Epithelial cell of proximal tubule (primary cell): ENCODE measurements at regions not wholly inside any gene's neighbourhood (a gene's known extent, or its start where the extent isn't known, plus 50 kb on each side); places are given as distances from the start of the nearest gene placed in this dataset.

ENCODE experiments used
- DNase-seq: peaks from one replicate; pipeline ENCODE4 v3.0.0-alpha.2; 2011; ENCODE audit warnings: low read depth
- H3K4me3 ChIP-seq: 2 replicates; pipeline ENCODE4 v1.5.1; 2011; ENCODE audit warnings: low read depth, mild to moderate bottlenecking, low read length
- TF ChIP-seq, protein P1 (sequence below): conservative IDR thresholded peaks from 2 replicates; pipeline ENCODE4 v1.5.1; 2012; ENCODE audit warnings: low read depth, mild to moderate bottlenecking, low read length

- H3K4me3 ChIP-seq = no peak overlapping the region
- TF ChIP-seq, protein P1, sequence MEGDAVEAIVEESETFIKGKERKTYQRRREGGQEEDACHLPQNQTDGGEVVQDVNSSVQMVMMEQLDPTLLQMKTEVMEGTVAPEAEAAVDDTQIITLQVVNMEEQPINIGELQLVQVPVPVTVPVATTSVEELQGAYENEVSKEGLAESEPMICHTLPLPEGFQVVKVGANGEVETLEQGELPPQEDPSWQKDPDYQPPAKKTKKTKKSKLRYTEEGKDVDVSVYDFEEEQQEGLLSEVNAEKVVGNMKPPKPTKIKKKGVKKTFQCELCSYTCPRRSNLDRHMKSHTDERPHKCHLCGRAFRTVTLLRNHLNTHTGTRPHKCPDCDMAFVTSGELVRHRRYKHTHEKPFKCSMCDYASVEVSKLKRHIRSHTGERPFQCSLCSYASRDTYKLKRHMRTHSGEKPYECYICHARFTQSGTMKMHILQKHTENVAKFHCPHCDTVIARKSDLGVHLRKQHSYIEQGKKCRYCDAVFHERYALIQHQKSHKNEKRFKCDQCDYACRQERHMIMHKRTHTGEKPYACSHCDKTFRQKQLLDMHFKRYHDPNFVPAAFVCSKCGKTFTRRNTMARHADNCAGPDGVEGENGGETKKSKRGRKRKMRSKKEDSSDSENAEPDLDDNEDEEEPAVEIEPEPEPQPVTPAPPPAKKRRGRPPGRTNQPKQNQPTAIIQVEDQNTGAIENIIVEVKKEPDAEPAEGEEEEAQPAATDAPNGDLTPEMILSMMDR = no peak
- DNase-seq = no peak
These were observed 126.6 kb upstream of the PTPRT start for GRCh38 chr20:43316271-43316670.

- TF ChIP-seq, protein P1 = no peak
- H3K4me3 ChIP-seq = no peak overlapping the region
- DNase-seq = no peak
These were observed 119.6 kb upstream of the PTPRT start for GRCh38 chr20:43309266-43309665.

DNA sequence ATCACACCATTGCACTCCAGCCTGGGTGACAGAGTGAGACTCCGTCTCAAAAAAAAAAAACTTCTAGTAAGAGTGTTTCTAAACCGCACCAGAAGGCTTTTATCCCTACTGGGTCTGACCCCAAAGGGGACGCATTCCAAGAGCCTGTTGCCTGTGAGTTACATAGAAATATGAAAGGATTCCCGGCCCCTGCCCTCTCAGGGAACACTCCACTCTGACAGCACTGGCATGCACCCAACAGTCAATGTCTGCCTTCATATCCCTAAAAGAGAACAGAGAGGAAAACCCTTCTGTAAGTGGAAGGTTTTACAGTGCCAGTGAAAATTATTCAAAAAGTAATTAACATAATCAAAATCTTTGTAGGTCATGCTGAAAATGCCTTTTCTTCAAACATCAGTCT lies 117.1 kb upstream of the PTPRT start:
- TF ChIP-seq, protein P1 = no peak
- no peak overlapping the region for H3K4me3 ChIP-seq
- DNase-seq = no peak

DNA sequence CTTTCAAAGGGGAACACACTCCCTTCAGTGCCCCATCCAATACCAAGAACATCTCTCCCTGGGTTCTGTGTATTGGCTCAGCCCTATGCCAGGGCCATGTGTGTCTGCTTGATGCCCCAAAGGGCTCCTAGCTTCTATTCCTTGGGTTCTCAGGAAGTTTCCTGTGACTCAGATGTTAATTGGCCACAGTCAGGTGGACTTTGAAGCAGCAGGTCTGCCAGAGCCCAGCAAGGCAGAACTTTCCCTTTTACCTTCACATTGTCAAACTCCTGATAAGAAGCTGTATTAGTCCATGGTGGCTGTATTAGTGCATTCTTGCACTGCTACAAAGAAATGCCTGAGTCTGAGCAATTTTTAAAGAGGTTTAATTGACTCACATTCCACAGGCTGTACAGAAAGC lies 116.0 kb upstream of the PTPRT start:
- TF ChIP-seq, protein P1 = no peak
- no peak for DNase-seq
- H3K4me3 ChIP-seq = no peak overlapping the region

DNA sequence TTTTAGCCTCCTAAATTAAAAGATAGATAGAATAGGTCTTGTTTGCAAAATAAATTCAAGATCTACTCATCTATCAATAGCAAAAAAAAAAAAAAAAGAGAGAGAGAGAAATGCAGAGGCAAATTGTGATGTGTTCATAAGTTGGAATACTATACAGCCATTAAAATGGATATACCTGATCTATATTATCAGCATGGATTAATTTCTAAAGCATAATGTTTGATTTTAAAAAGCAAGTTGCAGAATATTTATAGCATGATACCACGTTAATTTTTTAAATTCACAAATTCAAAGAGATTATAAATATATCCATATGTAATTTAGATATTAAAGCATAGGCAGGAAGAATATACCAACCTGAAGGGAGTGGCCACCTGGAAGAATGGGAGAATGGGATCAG lies 114.9 kb upstream of the PTPRT start:
- H3K4me3 ChIP-seq = no peak overlapping the region
- no peak for DNase-seq

GRCh38 chr20:43302936-43303335 lies 113.2 kb upstream of the PTPRT start:
- TF ChIP-seq, protein P1 = no peak
- no peak for DNase-seq

More for the DNA sequence above, 114.9 kb upstream of the PTPRT start:
- TF ChIP-seq, protein P1 = no peak

GRCh38 chr20:43300901-43301300 lies 111.2 kb upstream of the PTPRT start:
- TF ChIP-seq, protein P1 = no peak
- no peak overlapping the region for H3K4me3 ChIP-seq
- no peak for DNase-seq

More at GRCh38 chr20:43302936-43303335, 113.2 kb upstream of the PTPRT start:
- H3K4me3 ChIP-seq = no peak overlapping the region
